ENCODE measurements at regions not wholly inside any gene's neighbourhood (a gene's known extent, or its start where the extent isn't known, plus 50 kb on each side); places are given as distances from the start of the nearest gene placed in this dataset.

DNA sequence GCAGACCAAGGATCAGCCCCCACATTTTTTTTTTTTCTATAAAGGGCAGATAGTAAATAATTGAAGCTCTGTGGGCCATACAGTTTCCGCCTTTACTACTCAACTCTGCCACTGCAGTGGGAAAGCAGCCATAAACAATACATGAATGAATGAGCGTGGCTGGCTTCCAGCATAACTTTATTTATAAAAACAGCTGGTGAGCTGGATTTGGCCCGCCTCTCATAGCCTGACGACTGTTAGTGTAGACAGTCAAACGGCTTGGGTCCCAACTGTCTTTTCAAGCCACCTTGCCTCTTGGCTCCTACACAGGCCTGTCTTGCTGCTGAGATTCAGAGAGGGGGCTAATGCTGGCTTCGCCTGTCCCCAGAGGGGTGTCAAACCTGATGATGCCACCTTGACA is 169.8 kb upstream of the GPR26 start:
- TF ChIP-seq, protein P1, sequence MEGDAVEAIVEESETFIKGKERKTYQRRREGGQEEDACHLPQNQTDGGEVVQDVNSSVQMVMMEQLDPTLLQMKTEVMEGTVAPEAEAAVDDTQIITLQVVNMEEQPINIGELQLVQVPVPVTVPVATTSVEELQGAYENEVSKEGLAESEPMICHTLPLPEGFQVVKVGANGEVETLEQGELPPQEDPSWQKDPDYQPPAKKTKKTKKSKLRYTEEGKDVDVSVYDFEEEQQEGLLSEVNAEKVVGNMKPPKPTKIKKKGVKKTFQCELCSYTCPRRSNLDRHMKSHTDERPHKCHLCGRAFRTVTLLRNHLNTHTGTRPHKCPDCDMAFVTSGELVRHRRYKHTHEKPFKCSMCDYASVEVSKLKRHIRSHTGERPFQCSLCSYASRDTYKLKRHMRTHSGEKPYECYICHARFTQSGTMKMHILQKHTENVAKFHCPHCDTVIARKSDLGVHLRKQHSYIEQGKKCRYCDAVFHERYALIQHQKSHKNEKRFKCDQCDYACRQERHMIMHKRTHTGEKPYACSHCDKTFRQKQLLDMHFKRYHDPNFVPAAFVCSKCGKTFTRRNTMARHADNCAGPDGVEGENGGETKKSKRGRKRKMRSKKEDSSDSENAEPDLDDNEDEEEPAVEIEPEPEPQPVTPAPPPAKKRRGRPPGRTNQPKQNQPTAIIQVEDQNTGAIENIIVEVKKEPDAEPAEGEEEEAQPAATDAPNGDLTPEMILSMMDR (IDR thresholded peaks at IDR 0.05; ENCODE audit: low read depth, low read length, missing control alignments): no peak
- no peak for DNase-seq (ENCODE audit: extremely low read depth, low read depth)
- no peak overlapping the region for H3K4me3 ChIP-seq (replicated peaks; ENCODE audit: low read depth, low read length)

DNA sequence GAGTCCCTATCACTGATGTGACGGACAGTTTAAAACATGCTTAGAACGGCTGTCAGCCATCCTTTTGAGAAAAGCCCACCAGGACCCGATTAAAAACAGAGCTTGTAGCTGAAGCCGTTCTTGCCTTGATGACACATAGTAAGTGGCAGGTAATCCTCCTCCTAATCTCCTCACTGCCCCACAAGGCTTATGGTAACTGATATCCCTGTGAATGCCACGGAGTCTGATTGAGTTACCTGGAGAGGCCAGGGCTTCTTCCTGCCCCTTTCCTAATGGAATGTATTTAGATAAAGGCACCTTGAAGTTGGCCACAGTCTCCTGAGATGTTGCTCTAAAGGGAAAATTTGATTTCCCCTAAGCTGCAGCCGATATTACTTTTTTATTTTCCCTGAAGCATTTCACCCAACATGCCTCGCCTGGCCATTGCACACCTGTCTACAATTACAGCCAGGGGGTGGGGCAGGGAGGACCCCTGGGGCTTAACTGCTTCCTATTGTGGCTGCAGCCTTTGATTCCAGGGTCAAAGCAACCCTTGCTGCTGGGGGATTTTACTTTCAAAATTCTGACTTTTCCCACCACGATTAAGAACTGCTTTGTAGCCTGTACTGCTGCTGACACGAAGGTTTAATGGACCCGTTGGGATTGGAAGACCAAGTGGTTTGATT is 169.0 kb upstream of the GPR26 start:
- DNase-seq (ENCODE audit: extremely low read depth, low read depth): no peak
- no peak overlapping the region for H3K4me3 ChIP-seq (replicated peaks; ENCODE audit: low read depth, low read length)

DNA sequence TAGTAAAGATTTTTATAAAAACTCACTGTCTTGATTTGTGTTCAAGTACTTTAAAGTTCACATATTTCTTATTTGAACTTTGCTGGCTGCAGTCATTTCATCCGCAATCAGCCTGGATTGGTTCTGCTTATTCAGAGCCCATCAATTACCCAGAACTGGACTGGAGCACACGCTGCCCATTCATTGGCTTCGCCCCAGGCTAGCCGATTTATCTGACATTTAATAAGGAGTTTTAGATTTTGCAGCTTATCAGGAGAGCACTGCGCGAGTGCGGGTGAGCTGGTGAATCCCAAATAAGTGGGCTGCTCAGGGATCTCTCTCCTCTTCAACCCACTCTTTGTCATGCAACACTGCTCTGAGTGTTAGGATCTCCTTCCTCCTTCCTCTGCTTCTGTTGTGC is 166.0 kb upstream of the GPR26 start:
- TF ChIP-seq, protein P1 (IDR thresholded peaks at IDR 0.05; ENCODE audit: low read depth, low read length, missing control alignments): no peak
- no peak for DNase-seq (ENCODE audit: extremely low read depth, low read depth)
- no peak overlapping the region for H3K4me3 ChIP-seq (replicated peaks; ENCODE audit: low read depth, low read length)

More for the DNA sequence above, 169.0 kb upstream of the GPR26 start:
- TF ChIP-seq, protein P1 (IDR thresholded peaks at IDR 0.05; ENCODE audit: low read depth, low read length, missing control alignments): no peak

DNA sequence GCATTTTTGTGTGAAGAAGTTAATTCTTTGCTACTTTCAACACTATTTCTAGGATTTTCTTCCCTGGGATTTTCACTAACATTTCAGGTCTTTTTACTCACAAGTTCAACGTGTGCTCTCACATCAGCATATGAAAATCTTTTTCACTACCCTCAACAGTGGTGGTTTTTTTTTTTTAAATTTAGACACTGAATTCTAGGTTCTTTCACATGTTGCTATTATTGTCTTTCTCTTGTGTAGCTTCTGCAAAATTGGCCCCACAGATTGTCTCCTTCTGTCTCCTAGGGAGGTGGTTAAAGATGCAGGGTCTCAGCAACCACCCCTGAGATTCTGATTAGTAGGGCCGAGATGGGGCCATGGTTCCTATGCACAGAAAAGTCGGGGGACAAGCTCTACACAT is 165.0 kb upstream of the GPR26 start:
- no peak overlapping the region for H3K4me3 ChIP-seq (replicated peaks; ENCODE audit: low read depth, low read length)
- no peak for DNase-seq (ENCODE audit: extremely low read depth, low read depth)
- TF ChIP-seq, protein P1 (IDR thresholded peaks at IDR 0.05; ENCODE audit: low read depth, low read length, missing control alignments): no peak

DNA sequence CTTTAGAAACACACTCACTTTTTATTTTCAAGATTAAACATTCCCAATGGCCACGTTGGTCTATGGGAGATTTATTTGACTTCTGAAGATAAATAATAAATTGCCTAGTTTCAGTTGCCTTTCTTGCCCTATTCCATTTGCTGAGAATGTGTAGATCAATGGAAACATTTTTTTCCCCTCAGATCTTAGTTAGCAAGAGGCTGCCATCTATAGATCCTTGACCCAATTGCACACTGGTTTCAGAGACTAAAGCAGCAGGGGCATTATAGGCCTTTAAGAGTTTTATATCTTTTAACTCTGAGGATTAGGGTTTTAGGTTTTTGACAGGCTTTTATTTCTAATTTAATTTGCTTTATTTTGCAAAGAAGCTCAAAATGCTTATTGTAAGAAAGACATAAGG is 163.2 kb upstream of the GPR26 start:
- no peak overlapping the region for H3K4me3 ChIP-seq (replicated peaks; ENCODE audit: low read depth, low read length)
- TF ChIP-seq, protein P1 (IDR thresholded peaks at IDR 0.05; ENCODE audit: low read depth, low read length, missing control alignments): no peak
- no peak for DNase-seq (ENCODE audit: extremely low read depth, low read depth)

DNA sequence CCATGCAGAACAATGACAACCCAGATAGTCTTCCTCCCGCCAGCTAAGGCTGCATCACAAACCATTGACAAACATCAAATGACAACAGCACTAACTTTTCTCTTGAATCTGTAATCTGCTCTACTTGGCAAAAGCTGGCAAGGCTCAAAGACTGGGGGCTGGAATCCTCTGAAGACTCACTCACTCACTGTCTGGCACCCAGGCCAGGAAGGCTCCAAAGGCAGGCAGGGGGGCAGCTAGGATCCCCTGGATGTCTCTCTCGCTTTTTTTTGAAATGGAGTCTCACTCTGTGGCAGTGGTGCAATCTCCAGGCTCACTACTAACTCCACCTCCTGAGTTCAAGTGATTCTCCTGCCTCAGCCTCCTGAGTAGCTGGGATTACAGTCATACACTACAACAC is 159.7 kb upstream of the GPR26 start:
- no peak for DNase-seq (ENCODE audit: extremely low read depth, low read depth)
- H3K4me3 ChIP-seq (replicated peaks; ENCODE audit: low read depth, low read length): no peak overlapping the region
- TF ChIP-seq, protein P1 (IDR thresholded peaks at IDR 0.05; ENCODE audit: low read depth, low read length, missing control alignments): no peak

DNA sequence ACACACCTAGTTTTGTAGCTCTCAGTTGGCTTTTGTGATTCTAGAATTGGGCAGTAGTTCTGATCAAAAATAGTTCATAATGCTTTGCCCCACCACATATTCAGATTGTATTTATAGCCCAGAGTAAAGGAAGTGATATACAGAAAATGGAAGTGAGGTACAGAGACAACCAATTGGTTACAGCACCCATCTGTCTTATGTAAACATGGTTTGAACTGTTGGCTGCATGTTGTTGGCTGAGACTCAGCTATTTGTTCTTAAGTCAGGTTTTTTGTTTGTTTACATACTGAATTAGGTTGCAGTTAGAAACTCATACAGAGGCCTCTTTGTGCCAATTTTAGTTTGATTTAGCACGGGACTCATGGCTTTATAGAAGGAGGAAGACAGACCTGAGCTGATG is 158.9 kb upstream of the GPR26 start:
- no peak overlapping the region for H3K4me3 ChIP-seq (replicated peaks; ENCODE audit: low read depth, low read length)
- DNase-seq (ENCODE audit: extremely low read depth, low read depth): no peak
- TF ChIP-seq, protein P1 (IDR thresholded peaks at IDR 0.05; ENCODE audit: low read depth, low read length, missing control alignments): no peak

Measured in HFF-Myc (cell line).